ENCODE measurements at regions not wholly inside any gene's neighbourhood (a gene's known extent, or its start where the extent isn't known, plus 50 kb on each side); places are given as distances from the start of the nearest gene placed in this dataset.

DNA sequence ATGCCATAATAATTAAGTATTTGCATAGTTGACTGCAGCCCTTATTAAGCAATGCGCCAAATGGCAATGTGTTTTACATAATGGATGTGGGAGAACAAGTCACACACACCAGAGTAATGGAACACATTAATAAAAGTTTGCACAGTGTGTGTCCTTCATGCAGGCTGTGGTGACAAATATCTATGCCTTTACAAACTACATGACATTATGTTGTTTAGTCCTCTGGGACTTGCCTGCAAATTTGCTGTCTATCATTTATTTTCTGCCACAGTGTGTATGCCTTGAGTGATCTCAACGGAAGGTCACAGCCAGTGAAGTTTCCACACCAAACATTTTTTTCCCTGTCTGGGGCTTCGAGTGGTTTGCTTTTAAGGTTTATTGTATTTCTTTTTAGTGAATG, 175.2 kb upstream of the TMEFF2 start:
- TF ChIP-seq, protein P1, sequence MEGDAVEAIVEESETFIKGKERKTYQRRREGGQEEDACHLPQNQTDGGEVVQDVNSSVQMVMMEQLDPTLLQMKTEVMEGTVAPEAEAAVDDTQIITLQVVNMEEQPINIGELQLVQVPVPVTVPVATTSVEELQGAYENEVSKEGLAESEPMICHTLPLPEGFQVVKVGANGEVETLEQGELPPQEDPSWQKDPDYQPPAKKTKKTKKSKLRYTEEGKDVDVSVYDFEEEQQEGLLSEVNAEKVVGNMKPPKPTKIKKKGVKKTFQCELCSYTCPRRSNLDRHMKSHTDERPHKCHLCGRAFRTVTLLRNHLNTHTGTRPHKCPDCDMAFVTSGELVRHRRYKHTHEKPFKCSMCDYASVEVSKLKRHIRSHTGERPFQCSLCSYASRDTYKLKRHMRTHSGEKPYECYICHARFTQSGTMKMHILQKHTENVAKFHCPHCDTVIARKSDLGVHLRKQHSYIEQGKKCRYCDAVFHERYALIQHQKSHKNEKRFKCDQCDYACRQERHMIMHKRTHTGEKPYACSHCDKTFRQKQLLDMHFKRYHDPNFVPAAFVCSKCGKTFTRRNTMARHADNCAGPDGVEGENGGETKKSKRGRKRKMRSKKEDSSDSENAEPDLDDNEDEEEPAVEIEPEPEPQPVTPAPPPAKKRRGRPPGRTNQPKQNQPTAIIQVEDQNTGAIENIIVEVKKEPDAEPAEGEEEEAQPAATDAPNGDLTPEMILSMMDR (IDR thresholded peaks at IDR 0.05): no peak
- TF ChIP-seq ZFX (IDR thresholded peaks at IDR 0.05; ENCODE audit: borderline replicate concordance): no peak

All from 22Rv1 (cell line).